HL-60 (cell line): ENCODE measurements at regions not wholly inside any gene's neighbourhood (a gene's known extent, or its start where the extent isn't known, plus 50 kb on each side); places are given as distances from the start of the nearest gene placed in this dataset.

Experiments used
- DNase-seq, 2 experiments: peaks; one replicate each; pipeline ENCODE4 v3.0.0-alpha.2; 2010 to 2020; ENCODE audit warnings: low read depth in 1 of 2, low spot score in 1 of 2
- H3K27ac ChIP-seq: fragments of 250-450 bp; sonication (Bioruptor Pico); replicated peaks from 2 replicates; pipeline ENCODE4 v1.5.1; 2020; ENCODE audit warnings: mild to moderate bottlenecking, moderate library complexity
- H3K27me3 ChIP-seq: fragments of 250-450 bp; sonication (Bioruptor Pico); 2 replicates; pipeline ENCODE4 v1.5.1; 2021; ENCODE audit warnings: mild to moderate bottlenecking, moderate library complexity; ENCODE audit not compliant: insufficient read depth, poor library complexity, severe bottlenecking
- H3K4me3 ChIP-seq: replicated peaks from 2 replicates; pipeline ENCODE4 v1.5.1; 2011; ENCODE audit warnings: mild to moderate bottlenecking, control low read depth, low read length; ENCODE audit not compliant: insufficient read depth
- CTCF ChIP-seq: IDR thresholded peaks from one replicate; pipeline ENCODE4 v1.5.1; 2011; ENCODE audit warnings: low read length, control low read depth, inconsistent platforms; ENCODE audit not compliant: insufficient read depth
- GABPA ChIP-seq: IDR thresholded peaks from 2 replicates; pipeline ENCODE4 v1.6.1; 2012; ENCODE audit warnings: low read depth
- POLR2AphosphoS5 ChIP-seq: IDR thresholded peaks from 2 replicates; pipeline ENCODE4 v1.6.1; 2012; ENCODE audit warnings: low read depth
- SPI1 ChIP-seq: IDR thresholded peaks from 2 replicates; pipeline ENCODE4 v1.6.1; 2012; ENCODE audit warnings: low read depth, mild to moderate bottlenecking, borderline replicate concordance
- TF ChIP-seq, protein P1 (sequence below): IDR thresholded peaks from 2 replicates; pipeline ENCODE4 v1.6.1; 2012; ENCODE audit warnings: low read depth; ENCODE audit not compliant: insufficient replicate concordance

- Histone ChIP-seq H3K27ac (no peak overlapping the region), H3K27me3 (no peaks in the 10 kb centered on the region), H3K4me3 (no peak overlapping the region)
- no peak for TF ChIP-seq CTCF
- no peak for TF ChIP-seq GABPA
- no peak for TF ChIP-seq POLR2AphosphoS5
- TF ChIP-seq, protein P1, sequence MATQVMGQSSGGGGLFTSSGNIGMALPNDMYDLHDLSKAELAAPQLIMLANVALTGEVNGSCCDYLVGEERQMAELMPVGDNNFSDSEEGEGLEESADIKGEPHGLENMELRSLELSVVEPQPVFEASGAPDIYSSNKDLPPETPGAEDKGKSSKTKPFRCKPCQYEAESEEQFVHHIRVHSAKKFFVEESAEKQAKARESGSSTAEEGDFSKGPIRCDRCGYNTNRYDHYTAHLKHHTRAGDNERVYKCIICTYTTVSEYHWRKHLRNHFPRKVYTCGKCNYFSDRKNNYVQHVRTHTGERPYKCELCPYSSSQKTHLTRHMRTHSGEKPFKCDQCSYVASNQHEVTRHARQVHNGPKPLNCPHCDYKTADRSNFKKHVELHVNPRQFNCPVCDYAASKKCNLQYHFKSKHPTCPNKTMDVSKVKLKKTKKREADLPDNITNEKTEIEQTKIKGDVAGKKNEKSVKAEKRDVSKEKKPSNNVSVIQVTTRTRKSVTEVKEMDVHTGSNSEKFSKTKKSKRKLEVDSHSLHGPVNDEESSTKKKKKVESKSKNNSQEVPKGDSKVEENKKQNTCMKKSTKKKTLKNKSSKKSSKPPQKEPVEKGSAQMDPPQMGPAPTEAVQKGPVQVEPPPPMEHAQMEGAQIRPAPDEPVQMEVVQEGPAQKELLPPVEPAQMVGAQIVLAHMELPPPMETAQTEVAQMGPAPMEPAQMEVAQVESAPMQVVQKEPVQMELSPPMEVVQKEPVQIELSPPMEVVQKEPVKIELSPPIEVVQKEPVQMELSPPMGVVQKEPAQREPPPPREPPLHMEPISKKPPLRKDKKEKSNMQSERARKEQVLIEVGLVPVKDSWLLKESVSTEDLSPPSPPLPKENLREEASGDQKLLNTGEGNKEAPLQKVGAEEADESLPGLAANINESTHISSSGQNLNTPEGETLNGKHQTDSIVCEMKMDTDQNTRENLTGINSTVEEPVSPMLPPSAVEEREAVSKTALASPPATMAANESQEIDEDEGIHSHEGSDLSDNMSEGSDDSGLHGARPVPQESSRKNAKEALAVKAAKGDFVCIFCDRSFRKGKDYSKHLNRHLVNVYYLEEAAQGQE: no peak
- TF ChIP-seq SPI1: no peak
- DNase-seq: no peak
Observed at GRCh38 chr5:167725264-167725663, 566.2 kb upstream of the WWC1 start.

DNA sequence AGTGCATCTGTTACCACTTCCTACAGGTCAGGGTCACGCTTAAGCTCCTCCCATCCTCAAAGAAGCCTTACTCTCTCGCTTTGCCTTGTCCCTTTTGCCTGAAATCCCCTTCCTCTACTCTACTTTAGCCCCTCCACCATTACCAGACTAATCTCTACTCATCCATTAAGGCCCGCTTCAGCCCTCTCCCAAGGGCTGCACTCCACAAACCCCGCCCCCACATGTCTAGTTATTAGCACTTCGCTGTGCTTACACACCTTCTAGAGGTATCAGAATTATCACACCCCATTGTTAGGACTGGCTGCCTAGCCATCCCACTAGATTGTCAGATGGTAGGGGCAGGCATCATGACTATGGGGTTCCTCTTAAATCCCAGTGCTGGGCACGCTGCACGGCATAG, 565.7 kb upstream of the WWC1 start:
- H3K27me3 ChIP-seq: no peaks in the 10 kb centered on the region
- no peak for DNase-seq
- no peak overlapping the region for H3K4me3 ChIP-seq
- no peak for TF ChIP-seq CTCF
- TF ChIP-seq SPI1: no peak
- TF ChIP-seq POLR2AphosphoS5: no peak
- TF ChIP-seq GABPA: no peak
- TF ChIP-seq, protein P1: no peak
- H3K27ac ChIP-seq: no peak overlapping the region

DNA sequence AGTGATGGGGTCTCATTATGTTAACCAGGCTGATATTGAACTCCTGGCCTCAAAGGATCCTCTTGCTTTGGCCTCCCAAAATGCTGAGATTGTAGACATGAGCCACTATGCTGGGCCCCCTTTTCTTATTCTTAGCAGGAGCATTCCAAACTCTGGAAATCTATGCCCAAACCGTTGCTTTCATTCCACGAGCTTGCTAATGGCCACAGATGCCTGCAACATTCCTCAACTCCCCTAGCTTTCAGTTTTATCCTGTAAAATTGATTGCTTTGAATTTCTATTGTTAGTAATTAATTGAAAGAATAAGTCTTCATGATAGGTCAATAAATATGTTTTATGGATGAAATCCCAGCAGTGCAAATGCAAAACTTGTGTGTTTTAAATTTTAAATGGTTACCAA, 564.8 kb upstream of the WWC1 start:
- Histone ChIP-seq H3K27me3 (no peaks in the 10 kb centered on the region), H3K4me3 (no peak overlapping the region), H3K27ac (no peak overlapping the region)
- TF ChIP-seq CTCF (no peak), SPI1 (no peak)
- no peak for DNase-seq

- DNase-seq: no peak
Observed at GRCh38 chr5:167730121-167730520, 561.3 kb upstream of the WWC1 start.

More at GRCh38 chr5:167730121-167730520, 561.3 kb upstream of the WWC1 start:
- Histone ChIP-seq H3K4me3 (no peak overlapping the region), H3K27me3 (no peaks in the 10 kb centered on the region), H3K27ac (no peak overlapping the region)
- TF ChIP-seq, protein P1: no peak
- TF ChIP-seq GABPA: no peak
- no peak for TF ChIP-seq POLR2AphosphoS5
